ENCODE measurements at regions not wholly inside any gene's neighbourhood (a gene's known extent, or its start where the extent isn't known, plus 50 kb on each side); places are given as distances from the start of the nearest gene placed in this dataset.

GRCh38 chr6:154885214-154885613 is 109.9 kb upstream of the TIAM2 start:
- no peak for DNase-seq (ENCODE audit: extremely low read depth in 1 of 2, low read depth in 1 of 2)

- DNase-seq (ENCODE audit: extremely low read depth in 1 of 2, low read depth in 1 of 2), result no peak
Observed at GRCh38 chr6:154886016-154886415, 109.1 kb upstream of the TIAM2 start.

- DNase-seq (ENCODE audit: extremely low read depth in 1 of 2, low read depth in 1 of 2), result no peak
Observed at GRCh38 chr6:154886471-154886870, 108.6 kb upstream of the TIAM2 start.

GRCh38 chr6:154887051-154887450 is 108.1 kb upstream of the TIAM2 start:
- DNase-seq (ENCODE audit: extremely low read depth in 1 of 2, low read depth in 1 of 2), result no peak

GRCh38 chr6:154888421-154889295 is 106.5 kb upstream of the TIAM2 start:
- no peak for DNase-seq (ENCODE audit: extremely low read depth in 1 of 2, low read depth in 1 of 2)

- no peak for DNase-seq (ENCODE audit: extremely low read depth in 1 of 2, low read depth in 1 of 2)
Observed at GRCh38 chr6:154890874-154891273, 104.2 kb upstream of the TIAM2 start.

GRCh38 chr6:154891901-154892300 is 103.2 kb upstream of the TIAM2 start:
- DNase-seq (ENCODE audit: extremely low read depth in 1 of 2, low read depth in 1 of 2), result no peak

GRCh38 chr6:154893917-154894316 is 101.2 kb upstream of the TIAM2 start:
- DNase-seq (ENCODE audit: extremely low read depth in 1 of 2, low read depth in 1 of 2), result no peak

- DNase-seq (ENCODE audit: extremely low read depth in 1 of 2, low read depth in 1 of 2), result no peak
Observed at GRCh38 chr6:154894902-154895301, 100.2 kb upstream of the TIAM2 start.

- DNase-seq (ENCODE audit: extremely low read depth in 1 of 2, low read depth in 1 of 2), result no peak
Observed at GRCh38 chr6:154895841-154896240, 99.3 kb upstream of the TIAM2 start.

GRCh38 chr6:154898821-154899220 is 96.3 kb upstream of the TIAM2 start:
- no peak for DNase-seq (ENCODE audit: extremely low read depth in 1 of 2, low read depth in 1 of 2)

- DNase-seq (ENCODE audit: extremely low read depth in 1 of 2, low read depth in 1 of 2), result no peak
Observed at GRCh38 chr6:154899824-154900463, 95.2 kb upstream of the TIAM2 start.

- DNase-seq (ENCODE audit: extremely low read depth in 1 of 2, low read depth in 1 of 2), result no peak
Observed at GRCh38 chr6:154901876-154902552, 93.1 kb upstream of the TIAM2 start.

- DNase-seq (ENCODE audit: extremely low read depth in 1 of 2, low read depth in 1 of 2), result no peak
Observed at GRCh38 chr6:154907291-154907690, 87.8 kb upstream of the TIAM2 start.

GRCh38 chr6:154908723-154909122 is 86.4 kb upstream of the TIAM2 start:
- no peak for DNase-seq (ENCODE audit: extremely low read depth in 1 of 2, low read depth in 1 of 2)

- DNase-seq (ENCODE audit: extremely low read depth in 1 of 2, low read depth in 1 of 2), result no peak
Observed at GRCh38 chr6:154909311-154909710, 85.8 kb upstream of the TIAM2 start.

- DNase-seq (ENCODE audit: extremely low read depth in 1 of 2, low read depth in 1 of 2), result no peak
Observed at GRCh38 chr6:154909821-154910220, 85.3 kb upstream of the TIAM2 start.

- no peak for DNase-seq (ENCODE audit: extremely low read depth in 1 of 2, low read depth in 1 of 2)
Observed at GRCh38 chr6:154914288-154914687, 80.8 kb upstream of the TIAM2 start.

GRCh38 chr6:154916857-154917256 is 78.3 kb upstream of the TIAM2 start:
- no peak for DNase-seq (ENCODE audit: extremely low read depth in 1 of 2, low read depth in 1 of 2)

- DNase-seq (ENCODE audit: extremely low read depth in 1 of 2, low read depth in 1 of 2), result no peak
Observed at GRCh38 chr6:154917941-154918340, 77.2 kb upstream of the TIAM2 start.

- no peak for DNase-seq (ENCODE audit: extremely low read depth in 1 of 2, low read depth in 1 of 2)
Observed at GRCh38 chr6:154919806-154920205, 75.3 kb upstream of the TIAM2 start.
